ENCODE measurements at regions not wholly inside any gene's neighbourhood (a gene's known extent, or its start where the extent isn't known, plus 50 kb on each side); places are given as distances from the start of the nearest gene placed in this dataset.

- TF ChIP-seq ARNT (IDR thresholded peaks at IDR 0.05) (no peak), FOXA1 (IDR thresholded peaks at IDR 0.05) (no peak), FOXM1 (IDR thresholded peaks at IDR 0.05; ENCODE audit: borderline replicate concordance) (no peak), TARDBP (IDR thresholded peaks at IDR 0.05) (no peak), LEF1 (IDR thresholded peaks at IDR 0.05; ENCODE audit: borderline replicate concordance) (no peak), SUZ12 (IDR thresholded peaks at IDR 0.05) (no peak), FOXK2 (IDR thresholded peaks at IDR 0.05) (no peak)
Measured at GRCh38 chr13:82344867-82345266, 1537.4 kb downstream of the SLITRK1 start.
